GM11168 (cell line): ENCODE measurements at regions not wholly inside any gene's neighbourhood (a gene's known extent, or its start where the extent isn't known, plus 50 kb on each side); places are given as distances from the start of the nearest gene placed in this dataset.
"Not testable (repeated sequence)": the region's sequence is repeated elsewhere in the genome, so short reads cannot be mapped to it uniquely, and the experiment has no call there.

Source experiments
- in situ Hi-C: fragments of 300-500 bp; cut with MboI; formaldehyde crosslinking; loops from one replicate; pipeline ENCODE4 v1.12.0; 2022; ENCODE audit warnings: low sequenced_read_pairs; ENCODE audit not compliant: unreplicated experiment

DNA sequence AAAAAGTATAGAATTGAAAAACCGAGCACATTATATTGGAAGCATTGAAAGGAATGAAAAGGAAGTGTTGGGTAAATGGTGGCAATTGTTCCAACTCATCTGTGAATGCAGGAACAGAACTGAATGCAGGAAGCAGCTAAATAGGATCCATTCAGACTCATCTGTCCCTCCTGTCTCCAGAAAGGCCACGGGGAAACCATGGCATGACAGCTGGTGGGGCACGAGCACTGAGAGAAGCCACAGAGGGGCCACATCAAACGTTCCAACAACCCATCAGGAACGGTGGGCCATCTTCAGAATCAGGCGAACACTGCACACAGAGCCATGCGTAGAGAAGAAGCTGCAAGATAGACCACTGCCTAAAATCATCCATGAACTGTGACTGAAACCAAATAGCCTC lies 138.5 kb upstream of the SLC35G4 start:
- in situ Hi-C loops = no loop called here

DNA sequence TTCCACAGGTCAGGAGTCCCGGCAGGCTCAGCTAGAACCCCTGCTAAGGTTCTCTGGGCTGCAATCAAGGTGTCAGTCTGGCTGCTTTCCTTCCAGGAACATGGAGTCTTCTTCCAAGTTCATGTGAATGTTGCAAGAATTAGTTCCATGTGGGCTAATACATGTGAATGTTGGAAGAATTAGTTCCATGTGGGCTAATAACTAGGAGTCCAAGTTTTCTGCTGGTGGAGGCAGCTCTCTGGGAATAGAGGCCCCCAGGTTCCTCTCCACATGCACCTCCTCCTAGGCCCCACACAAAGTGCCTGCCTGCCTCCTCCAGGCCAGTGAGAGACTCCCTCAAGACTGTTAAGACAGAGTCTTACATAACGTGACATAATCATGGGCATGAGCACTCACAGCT lies 140.8 kb upstream of the SLC35G4 start:
- in situ Hi-C loops = no loop called here

DNA sequence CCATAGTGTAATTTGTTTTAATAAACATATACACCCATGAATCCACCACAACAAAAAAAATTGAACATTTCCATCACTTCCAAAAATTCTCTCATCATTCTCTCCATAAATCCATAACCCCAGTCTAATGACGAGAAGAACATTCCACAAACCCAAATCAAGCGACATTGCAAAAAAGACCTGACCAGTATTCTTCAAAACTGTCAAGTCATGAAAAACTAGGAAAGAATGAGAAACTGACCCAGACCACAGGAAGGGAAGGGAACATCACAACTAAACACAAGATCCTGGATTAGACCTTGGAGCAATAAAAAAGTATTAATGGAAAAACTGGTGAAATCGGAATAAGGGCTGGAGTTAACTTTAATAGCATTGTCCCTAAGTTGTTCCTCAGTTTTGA lies 141.3 kb upstream of the SLC35G4 start:
- in situ Hi-C loops = no loop called here

DNA sequence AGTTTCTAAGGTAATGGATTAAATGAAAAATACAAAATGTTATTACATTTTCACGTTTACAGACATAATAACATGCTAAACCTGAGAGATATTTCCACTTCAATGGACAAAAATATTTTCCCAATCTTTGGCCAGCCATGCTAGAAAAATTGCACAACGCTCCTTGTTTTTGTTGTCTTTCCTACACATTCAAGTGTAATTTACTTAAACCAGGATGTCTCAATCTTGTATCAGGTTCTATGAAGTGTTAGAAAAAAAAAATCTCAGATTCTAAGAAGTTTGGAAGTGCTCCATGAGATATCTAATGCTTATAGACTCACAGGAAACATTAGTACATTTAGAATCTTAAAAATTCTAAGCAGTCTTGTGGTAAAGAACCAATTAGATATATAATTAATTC lies 141.8 kb upstream of the SLC35G4 start:
- in situ Hi-C loops = no loop called here

DNA sequence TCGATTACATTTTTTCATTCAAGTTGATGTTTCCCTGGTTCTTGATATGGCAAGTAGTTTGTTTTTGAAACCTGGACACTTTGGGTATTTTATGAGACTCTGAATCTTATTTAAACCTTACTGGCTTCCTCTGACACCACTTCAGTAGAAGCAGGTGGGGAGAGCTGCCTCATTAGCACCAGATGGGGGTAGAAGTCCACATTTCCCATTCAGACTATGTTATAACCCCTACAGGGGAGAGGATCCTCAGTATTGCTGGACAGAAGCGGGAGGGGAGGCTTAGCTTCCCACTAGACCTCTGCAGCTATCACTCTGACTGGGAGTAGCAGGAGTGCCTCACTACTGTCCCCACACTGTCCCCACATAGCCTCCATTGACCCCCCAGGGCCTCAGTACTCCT lies 145.3 kb upstream of the SLC35G4 start:
- in situ Hi-C loops = no loop called here

DNA sequence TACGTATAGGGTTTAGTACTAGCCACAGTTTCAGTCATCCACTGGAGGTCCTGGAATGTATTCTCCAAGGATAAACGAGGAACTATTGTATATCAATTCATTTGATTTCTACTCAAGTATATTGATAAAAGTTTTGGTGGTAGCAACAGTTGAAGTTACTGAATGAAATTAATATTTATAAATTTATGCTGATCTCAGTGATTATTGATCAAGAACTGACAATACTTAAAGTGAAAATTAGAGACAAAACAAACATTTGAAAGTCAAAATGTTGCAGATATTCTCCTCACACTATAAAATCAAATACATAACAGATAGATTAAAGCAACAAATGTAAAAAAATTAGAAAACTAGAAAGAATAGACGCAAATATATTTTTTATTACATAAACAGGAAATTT lies 150.9 kb upstream of the SLC35G4 start:
- in situ Hi-C loops = no loop called here

DNA sequence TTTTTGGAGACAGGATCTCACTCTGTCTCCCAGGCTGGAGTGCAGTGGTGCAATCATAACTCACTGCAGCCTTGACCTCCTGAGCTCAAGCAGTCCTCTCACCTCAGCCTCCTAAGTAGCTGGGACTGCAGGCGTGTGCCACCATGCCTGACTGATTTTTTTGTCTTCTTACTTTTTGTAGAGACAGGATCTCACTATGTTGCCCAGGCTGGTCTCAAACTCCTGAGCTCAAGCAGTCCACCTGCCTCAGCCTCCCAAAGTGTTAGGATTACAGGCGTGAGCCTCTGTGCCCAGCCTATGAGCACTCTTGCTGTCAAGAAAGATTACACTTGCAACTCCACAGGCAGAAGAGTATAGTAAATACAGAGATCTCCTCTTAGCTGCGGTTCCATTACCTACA lies 151.5 kb upstream of the SLC35G4 start:
- in situ Hi-C loops = not testable (repeated sequence)

DNA sequence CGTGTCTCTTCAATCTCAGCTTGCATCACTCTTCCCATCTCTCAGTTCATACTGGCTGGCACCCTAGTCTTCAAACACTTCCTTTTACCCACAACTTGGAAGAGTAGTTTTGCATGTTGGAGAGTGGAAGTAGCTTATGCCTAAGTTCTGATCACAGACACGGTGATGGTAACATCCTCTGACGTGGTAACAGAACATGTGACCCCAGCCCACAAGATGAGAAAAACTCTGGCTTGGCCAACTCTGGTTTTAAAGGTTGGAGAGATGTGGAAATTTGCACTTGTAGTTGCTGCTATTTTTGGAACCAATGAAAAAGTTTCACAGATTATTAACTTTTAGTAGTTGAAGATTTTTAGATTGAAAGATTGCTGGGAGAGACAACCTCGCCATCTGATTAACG lies 155.4 kb upstream of the SLC35G4 start:
- in situ Hi-C loops = no loop called here

DNA sequence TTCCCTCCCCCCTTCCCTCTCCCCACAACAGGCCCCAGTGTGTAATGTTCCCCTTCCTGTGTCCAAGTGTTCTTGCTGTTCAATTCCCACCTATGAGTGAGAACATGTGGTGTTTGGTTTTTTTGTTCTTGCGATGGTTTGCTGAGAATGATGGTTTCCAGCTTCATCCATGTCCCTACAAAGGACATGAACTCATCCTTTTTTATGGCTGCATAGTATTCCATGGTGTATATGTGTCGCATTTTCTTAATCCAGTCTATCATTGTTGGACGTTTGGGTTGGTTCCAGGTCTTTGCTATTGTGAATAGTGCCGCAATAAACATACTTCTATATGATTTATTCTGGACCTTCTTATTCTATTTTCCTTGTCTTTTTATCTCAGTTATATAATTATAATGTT lies 165.2 kb upstream of the SLC35G4 start:
- in situ Hi-C loops = not testable (repeated sequence)

DNA sequence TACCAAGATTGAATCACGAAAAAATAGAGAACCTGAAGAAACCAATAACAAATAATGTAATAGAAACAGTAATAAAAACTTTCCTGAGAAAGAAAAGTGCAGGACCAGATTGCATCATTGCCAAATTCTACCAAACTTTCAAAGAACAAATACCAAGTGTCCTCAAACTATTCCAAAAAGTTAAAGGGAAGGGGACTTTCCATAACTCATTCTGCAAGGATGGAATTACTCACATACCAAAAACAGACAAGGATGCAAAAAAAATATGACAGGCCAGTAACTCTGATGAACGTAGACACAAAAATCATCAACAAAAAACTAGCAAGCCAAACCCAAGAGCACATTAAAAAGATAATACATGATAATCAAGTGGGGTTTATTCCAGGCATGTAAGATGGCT lies 172.3 kb upstream of the SLC35G4 start:
- in situ Hi-C loops = no loop called here

DNA sequence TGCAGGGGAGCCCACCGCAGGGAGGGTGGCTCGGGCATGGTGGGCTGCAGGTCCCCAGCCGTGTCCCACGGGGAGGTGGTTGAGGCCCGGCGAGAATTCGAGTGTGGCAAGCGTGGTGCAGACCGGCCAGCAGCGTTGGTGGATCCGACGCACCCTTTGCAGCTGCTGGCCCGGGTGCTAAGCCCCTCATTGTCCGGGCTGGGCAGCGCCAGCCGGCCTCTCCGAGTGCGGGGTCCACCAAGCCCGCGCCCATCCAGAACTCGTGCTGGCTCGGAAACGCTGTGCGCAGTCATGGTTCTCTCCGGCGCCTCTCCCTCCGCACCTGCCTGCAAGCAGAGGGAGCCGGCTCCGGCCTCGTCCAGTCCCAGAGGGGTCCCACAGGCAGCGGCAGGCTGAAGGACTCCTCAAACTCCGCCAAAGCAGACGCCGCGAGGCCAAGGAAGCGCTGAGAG lies 177.0 kb upstream of the SLC35G4 start:
- in situ Hi-C loops = no loop called here

DNA sequence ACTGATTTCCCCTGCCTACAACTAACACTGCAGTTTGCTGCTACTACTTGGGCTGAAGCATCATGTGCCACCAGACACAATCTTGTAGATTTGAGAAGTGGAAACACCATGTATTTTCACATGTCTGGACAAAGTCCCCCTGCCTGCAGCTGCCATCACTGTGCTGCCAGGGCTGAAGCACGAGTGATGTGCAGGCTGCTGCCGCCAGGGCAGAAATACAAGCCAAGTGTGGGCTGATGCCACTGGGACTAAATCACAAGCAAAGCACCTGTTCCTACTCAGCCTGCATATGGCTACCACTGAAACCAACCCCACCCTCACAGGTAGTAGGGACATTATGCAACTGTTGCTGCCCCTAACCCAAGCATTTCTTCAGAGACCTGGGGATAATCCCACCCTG lies 179.5 kb upstream of the SLC35G4 start:
- in situ Hi-C loops = no loop called here

DNA sequence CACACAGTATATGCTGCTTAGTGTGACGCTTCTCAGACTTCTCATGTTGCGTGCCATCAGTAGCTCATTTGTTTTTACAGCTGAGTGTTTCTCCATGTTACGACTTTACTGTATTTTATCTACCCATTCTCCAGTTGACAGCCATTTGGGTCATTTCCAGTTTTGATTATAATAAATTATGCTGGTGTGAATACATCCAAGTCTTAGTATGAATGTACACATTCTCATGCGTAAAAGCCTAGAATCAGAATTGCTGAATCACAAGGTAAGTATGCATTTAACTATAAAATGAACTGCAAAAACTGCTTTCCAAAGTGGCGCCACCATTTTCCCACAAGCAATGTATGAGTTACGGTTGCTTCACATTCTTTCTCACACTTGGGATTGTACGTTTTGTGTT lies 184.2 kb upstream of the SLC35G4 start:
- in situ Hi-C loops = no loop called here

DNA sequence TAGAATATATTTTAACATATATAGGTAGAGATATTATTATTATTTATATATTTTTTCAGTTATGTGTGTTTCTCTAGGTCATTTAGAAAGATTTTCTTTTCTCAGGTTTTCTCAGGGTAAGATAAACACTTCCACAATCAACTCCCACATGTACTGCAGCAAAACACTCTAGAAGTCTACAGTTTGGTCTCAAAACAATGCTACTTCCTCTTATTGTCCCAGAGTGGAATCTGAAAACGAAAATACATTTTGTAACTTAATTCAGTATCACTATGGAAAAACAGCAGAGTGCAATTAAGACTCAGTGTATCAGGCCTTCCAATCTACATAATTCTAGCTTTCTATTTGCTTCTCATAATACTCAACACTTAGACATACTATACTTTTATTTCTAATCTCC lies 190.1 kb upstream of the SLC35G4 start:
- in situ Hi-C loops = no loop called here

DNA sequence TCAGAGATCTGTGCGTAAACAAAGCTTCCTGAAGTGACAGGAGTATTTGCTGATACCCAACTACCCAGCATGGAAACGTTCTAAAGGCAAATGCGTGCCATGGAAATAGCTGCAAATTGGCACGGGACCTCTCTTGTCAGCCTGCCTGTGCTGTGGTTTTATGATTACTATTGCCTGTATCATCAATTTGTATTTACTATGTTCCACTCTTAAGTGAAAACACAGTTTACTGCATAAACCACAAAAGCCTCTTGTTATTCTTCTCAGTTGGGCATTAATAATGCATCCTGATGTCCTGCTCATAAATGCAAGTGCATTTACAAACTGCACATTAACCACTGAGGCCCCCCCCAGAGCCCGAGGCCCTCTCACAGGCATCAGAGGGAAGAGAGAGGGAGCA lies 196.6 kb upstream of the SLC35G4 start:
- in situ Hi-C loops = no loop called here

DNA sequence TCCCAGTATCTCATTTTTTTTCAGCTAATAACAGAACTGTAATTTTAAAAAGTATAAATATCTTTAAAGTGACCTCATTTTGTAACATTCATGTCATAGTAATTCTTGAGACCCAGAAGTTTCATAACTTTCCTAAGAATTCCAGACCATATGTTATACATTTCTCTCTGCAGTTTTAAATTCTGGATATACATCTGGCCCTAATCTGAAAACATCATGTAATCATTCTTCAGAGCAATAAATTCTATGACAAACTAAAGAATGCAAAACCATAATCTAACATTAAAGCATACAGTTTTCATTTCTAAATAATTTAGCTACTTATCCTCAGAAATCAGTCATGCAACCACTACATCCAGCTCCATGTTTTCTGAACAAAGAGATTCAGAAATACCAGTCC lies 198.3 kb upstream of the SLC35G4 start:
- in situ Hi-C loops = no loop called here

DNA sequence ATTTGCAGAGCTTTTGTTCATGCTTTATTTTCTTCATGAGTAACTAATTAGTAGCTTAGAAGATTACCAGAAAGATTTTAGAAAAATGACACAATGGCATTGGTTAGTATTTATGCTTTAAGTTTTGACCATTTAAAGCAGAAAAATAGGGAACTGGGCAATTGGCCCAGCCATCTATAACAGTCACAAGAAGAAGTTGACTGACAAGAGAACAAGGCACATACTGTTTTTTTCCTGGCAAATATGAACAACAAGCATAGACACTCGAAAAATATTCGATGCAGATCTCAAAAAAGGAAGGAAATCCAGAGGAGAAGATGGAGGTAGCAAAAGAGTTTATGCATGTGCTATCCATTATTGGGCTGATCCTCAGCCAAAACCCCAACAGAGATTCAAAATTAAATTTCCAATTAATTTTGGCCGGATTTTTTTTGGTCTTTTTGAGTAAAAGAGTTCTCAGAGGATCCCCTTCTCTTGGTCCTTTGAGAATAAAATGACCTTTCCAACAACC lies 200.8 kb upstream of the SLC35G4 start:
- in situ Hi-C loops = no loop called here

DNA sequence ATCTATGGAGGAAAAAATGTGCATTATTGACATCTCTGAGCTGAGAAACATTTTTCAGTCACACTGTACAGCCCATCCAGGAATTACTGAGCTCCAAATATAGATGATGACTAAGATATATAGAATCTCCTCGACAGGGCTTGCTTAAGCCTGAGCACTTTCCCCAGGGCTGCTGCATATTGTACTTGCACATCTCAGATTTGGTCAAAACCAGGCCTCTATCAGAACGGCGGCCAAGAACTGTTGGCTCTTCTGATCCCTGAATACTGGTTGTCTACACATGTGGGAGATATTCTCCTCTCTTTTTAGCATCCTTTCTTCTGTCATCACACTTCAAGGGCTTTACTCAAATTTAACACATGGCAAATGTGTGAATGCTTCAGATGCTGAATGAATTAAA lies 201.5 kb upstream of the SLC35G4 start:
- in situ Hi-C loops = no loop called here

DNA sequence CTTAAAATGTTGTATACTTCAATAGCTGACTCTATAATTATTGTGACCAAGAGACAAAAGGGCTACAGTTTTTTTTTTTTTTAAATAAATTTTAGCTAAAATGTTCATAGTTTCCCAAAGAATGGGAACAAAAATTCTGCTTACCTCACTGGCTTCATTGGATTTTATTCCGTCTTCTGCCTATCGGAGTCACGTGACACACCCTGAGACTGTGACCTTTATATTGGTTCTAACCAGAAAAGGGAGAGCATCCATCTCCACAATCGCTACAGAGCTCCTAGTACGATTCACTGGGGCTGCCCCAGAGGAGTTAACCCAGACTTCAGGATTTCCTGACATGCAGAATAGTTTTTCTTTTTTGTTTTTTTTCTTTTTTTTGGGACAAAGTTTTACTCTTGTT lies 203.6 kb upstream of the SLC35G4 start:
- in situ Hi-C loops = no loop called here

DNA sequence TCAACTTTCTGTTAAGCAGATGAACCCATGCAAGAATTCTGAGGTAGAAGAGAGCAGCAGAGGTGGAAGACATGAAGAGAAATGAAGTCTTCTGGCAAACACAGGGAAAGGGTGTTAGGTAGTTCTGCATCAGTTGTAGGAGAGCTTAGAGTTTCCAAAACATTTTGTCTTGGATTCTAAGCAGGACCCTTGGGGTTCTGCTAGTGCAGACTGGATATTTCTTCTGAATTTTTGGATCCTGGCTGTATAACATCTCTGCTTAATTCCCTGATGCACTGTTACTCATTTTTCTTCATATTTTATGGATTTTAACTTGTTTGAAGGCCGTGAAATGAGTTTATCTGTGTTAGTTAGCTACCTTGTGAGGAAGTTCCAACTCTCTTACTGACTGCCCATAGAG lies 208.7 kb upstream of the SLC35G4 start:
- in situ Hi-C loops = no loop called here

DNA sequence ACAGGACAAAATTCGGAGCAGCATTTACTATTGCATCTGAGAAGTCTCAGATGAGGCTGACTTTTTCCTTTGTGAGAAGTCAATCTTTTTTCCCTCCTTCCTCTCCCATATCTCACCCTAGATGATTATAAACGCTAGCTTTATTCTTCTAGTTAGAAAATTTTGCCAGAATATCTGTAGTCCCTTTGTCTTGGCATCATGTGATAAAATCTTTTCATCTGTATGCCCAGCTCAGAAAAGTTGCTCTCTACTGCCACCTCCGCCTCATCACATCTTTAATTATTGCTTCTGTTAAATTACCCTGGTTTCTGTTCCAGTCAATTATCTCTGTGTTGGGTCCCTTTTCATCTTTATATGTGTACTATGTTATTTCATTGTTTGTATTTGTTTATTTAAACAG lies 210.8 kb upstream of the SLC35G4 start:
- in situ Hi-C loops = no loop called here

DNA sequence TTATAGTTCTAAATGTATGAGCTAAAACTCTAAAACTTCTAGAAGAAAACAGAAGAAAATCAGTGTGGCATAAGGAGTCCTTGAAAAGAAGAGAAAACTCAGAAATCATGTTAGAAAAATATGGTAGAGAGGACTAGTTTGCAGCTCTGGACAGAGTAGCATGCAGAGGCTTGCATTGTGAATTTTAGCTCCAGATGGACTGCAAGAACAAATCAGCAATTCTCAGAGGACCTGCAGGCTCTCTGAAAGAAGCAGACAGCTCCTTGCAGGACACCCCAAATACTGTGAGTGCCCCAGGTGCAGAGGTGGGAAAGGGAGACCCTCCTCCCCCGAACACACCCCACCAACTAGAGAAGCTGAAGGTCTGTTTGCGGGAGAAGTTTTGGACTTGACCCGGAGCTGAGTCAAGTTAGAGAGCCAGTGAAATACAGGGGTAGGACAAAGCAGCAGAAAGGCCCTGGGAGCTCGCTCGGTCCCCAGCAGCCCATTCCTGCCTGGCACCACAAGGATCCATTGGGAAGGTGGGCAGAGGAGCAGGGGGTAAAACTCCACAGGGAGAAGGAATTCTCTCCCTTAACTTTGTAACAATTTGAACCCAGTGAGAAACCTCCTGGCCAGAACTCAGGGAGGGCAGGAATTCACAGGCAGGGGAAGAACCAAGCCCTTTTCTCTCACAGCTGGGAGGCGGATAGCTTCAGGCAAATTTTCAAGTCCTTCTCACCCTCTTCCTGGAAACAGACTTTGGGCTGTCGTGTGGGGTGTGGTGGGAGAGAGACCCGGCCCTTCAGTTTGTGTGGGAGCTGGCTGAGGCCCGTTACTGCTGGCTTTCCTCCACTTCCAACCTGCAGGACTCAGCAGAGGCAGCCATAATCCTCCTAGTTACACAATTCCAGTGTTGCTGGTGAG lies 216.2 kb upstream of the SLC35G4 start:
- in situ Hi-C loops = no loop called here
